ENCODE measurements at regions not wholly inside any gene's neighbourhood (a gene's known extent, or its start where the extent isn't known, plus 50 kb on each side); places are given as distances from the start of the nearest gene placed in this dataset.
"Not testable (repeated sequence)": the region's sequence is repeated elsewhere in the genome, so short reads cannot be mapped to it uniquely, and the experiment has no call there.

DNA sequence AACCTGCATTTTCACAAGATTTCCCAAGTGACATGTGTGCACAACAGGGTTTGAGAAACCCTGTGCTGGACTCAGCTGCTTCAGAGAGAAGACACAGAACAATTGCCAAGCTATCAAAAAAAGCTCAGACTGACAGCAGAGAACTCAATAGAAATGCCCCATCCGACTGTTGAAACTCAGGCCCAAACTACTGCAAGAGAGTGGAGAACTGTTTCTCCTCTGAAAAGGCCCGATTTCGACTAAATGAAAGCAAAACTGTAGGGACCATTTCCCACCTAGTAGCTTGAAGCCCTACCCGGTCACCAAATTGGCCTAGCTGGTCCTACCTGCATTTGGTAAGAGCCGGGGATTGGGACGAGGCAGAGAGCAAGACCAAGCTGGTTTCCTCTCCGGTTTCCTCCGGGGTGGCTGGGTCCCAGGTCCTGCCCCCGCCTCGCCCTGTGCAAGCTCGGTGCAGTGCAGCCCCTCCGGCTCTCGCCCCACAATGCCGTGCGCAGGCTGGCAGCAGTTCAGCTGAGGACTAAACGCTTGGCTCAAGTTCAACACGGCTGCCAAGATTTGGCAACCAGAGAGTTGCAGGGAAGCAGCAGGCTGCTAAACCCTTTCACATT lies 1180.6 kb downstream of the VRK1 start:
- DNase-seq, result peak in 13 of 14 donors; percentile 7 to 81 (median 59)

DNA sequence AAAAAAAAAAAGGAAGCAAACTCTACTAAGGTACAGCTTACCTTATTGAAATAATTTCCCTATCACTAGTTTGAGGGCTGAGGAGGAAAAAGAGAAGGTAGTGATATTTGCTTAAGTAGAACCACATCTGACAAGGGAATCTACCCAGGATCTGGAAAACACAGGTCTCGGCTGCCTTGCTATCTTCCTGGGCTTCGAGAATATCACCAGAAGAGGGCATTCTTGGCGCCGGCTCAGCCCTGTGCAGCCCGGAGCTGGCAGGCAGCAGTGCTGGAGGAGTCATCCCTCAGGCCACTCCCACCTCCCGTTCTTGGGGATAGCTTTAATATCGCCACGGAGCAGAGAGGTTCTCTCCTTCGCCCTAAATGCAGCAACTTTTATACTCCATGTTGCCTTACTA lies 1181.2 kb downstream of the VRK1 start:
- DNase-seq, result peak in 13 of 14 donors; percentile 1 to 86 (median 37)

DNA sequence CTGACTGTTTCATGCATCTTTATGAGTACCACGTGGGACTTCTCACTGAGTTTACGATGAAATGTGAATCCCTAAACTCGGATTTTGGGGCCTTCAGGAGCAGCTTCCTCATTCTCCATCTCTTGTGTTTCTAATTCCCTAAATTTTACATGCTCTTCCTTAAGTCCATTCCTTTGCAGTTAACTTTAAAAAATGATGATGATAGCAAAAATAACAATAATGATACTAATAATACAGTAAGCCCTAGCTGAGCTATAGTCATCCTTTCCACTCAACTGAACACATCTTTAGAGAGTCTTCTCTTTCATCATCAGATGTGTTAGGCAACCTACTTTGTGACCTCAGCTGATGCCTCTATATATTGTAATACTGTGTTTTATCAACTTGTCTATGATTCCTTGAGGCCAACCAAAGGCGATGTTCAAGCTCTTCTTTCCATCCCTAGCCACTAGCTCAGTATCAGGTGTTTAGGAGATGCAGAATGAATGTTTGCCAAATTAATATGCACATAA lies 1196.4 kb downstream of the VRK1 start:
- no peak for DNase-seq

- no peak for DNase-seq
These were observed 1196.9 kb downstream of the VRK1 start for GRCh38 chr14:97994020-97994531.

GRCh38 chr14:97995038-97995437 lies 1197.9 kb downstream of the VRK1 start:
- DNase-seq, result no peak

- no peak for DNase-seq
These were observed 1198.3 kb downstream of the VRK1 start for GRCh38 chr14:97995531-97995930.

GRCh38 chr14:98006008-98006407 lies 1208.8 kb downstream of the VRK1 start:
- no peak for DNase-seq

- DNase-seq, result no peak
These were observed 1211.4 kb downstream of the VRK1 start for GRCh38 chr14:98008381-98009113.

GRCh38 chr14:98009177-98009576 lies 1212.0 kb downstream of the VRK1 start:
- not testable (repeated sequence) for DNase-seq

DNA sequence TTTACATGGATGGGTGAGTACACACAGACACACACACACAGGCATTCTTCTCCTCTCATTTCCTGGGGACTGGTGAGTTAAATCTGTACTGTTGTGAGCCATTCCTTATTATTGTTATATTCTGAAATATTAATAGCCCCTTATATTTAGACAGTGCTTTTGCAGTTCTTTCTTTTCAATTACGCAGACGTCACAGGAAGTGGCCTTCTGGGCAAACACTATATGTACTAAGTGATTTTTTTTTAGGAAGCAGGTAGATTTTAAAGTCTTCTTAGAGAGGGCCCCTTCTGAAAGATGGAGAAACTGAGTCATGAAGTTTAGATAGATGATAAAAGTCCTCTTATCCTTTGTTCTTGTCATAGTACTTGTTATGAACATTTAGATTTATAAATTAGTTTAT lies 1213.6 kb downstream of the VRK1 start:
- no peak for DNase-seq

DNA sequence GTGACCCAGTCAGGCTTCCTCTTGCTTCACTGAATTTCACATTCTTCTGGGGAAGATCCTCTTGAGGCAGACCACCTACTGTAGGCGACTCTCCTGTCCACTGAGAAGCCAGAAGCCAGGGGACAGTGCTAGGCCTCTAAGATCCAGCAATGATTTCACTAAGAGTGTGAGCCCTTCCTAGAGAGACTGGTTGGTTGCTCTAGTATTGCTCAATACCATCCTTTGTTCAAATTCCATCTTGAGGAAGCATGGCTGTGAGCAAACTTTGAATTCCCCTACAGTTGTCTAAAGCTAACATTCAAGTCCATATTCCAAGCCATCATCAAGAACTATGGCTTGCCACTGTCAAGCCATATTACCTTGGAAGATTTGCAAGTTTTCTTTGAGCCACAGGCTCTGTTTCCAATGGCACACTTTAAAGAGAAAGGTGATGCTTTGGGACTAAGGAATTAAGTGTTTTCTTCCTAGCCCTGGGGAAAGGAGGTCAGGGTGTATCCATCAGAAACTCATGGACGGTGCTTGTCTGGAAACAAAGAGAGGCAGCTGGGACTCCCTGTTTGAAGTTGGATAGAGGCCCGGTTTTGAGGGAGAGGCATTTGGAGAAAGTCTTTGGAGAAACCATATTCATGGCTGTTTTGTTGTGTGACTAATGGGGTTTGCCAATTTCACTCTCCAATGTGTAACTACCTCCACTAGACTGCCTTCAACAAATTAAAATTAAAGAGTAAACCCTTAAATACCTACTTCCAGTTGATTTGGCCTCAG lies 1217.9 kb downstream of the VRK1 start:
- peak in 3 of 14 donors; percentile 1 to 91 (median 2) for DNase-seq

DNA sequence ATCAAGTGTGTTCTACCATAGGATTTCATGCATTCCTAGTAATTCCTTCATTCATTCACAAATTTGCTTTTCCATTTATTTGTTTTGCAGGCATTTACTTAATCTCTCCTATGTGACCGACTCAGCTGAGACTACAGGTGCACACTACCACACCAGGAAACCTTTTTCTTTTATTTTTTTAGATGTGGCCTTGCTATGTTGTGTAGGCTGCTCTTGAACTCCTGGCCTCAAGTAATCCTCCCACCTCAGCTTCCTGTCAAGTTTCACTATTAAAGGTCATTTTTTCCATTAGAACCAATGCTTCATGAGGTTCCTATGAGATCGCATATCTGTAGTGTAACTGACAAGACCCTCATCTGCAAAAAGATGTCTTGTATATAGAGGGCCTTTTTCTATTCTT lies 1218.7 kb downstream of the VRK1 start:
- DNase-seq, result no peak

DNA sequence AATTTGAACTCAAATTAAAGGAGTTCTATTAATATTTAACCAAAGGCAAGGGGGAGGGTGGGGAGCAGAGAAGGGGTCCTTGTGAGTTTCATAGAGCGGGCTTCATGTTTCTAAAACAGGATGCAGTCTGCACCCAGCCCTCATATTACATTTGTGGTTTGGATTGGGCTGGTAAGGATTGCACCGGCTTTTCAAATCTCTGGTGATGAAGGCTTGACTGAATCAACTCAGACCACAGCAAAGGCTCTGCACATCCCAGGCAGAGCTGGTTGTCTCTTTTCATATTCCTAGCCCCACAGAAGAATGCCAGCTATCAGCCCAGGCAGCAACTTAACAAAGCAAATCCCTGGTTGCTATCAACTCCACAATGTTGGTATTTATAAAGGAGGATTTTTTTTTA lies 1221.4 kb downstream of the VRK1 start:
- DNase-seq, result no peak

- DNase-seq, result no peak
These were observed 1225.6 kb downstream of the VRK1 start for GRCh38 chr14:98022541-98023520.

DNA sequence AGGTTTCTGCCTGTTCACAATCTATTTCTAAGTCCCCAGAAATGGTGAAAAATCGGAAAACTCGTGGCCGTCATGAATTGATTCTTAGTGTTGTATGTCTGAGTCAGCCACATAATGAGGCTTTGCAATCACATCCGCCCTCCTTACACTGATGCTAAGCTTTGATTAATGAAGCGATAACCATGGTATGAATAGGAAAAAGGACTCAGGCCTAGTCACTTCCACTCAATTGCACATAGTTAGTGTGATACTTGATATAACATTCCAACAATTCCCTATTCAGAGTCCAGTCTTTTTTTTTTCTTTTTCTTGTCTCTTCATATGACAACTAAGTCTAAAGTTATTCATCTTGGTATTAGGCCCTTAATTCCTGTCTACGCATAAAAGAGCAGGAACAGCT lies 1231.0 kb downstream of the VRK1 start:
- DNase-seq, result no peak

DNA sequence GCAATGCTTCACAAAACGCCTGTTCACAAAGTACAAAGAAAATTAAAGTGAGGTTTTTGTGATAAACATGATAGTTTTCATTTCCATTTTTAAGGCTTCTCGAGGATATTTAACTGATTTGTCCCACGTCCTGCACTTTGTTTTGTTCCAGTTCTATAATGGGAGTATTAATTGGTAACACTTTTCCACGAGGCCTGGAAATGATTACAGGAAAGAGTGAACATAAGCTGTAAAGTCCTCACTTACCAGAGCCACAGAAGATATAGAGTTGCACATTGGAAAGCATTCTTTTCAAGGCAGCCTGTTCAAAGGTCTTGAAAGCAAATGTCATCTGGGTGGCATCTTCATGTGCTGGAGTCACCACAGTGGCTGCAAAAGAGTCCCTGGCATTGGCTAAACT lies 1236.6 kb downstream of the BCL11B start:
- DNase-seq, result no peak

GRCh38 chr14:98037831-98038230 lies 1234.2 kb downstream of the BCL11B start:
- DNase-seq, result no peak

DNA sequence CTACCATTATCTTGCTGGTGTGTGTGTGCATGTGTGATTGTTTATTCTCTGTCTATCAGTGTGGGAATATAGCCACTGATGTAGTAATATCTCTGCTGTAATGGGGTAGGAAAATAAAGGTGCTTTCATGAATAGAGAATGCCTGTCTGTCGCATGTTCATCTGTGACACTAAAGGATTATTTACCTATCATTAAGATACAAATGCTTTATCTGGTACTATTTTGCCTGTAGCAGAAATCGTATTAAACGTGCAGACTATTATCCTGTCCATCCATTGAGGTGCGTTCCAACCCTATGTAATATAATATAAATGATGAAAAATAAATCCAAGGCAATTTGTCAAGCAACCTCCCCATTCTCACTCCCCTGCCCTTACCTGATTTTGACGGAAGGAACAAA lies 1215.1 kb downstream of the BCL11B start:
- no peak for DNase-seq

- no peak for DNase-seq
These were observed 1212.9 kb downstream of the BCL11B start for GRCh38 chr14:98059106-98059505.

GRCh38 chr14:98062083-98062482 lies 1209.9 kb downstream of the BCL11B start:
- DNase-seq, result no peak

- DNase-seq, result no peak
These were observed 1202.3 kb downstream of the BCL11B start for GRCh38 chr14:98069712-98070171.

DNA sequence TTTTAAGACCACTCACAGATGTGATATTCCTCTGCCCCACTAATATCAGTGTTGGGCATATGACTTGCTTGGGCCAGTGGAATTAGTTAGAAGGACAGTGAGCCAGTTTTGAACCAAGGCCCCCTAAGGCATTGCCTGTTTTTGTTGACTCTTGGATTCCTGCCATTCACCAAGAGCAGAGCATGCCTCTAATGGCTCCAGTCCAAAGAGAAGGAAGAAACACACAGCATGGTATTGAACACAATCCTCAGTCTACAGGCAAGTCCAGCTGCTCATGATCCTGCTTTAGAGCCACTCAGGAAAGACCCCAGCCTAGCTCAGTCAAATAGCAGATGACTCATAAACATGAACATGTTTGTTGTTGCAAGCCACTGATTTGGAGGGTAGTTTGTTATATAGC lies 1201.5 kb downstream of the BCL11B start:
- DNase-seq, result peak in 1 of 14 donors; percentile 13
